ENCODE measurements at regions not wholly inside any gene's neighbourhood (a gene's known extent, or its start where the extent isn't known, plus 50 kb on each side); places are given as distances from the start of the nearest gene placed in this dataset.
A peak's percentile ranks its signal among the peaks of the same experiment; 100 is the strongest.
"Not testable (repeated sequence)": the region's sequence is repeated elsewhere in the genome, so short reads cannot be mapped to it uniquely, and the experiment has no call there.

GRCh38 chr5:8721536-8721935, 824.3 kb downstream of the SEMA5A start:
- no peak for DNase-seq

GRCh38 chr5:8726383-8727036, 819.4 kb downstream of the SEMA5A start:
- no peak for DNase-seq

GRCh38 chr5:8727396-8727795, 818.5 kb downstream of the SEMA5A start:
- peak; percentile 28 for DNase-seq

- no peak for DNase-seq
These were observed 816.4 kb downstream of the SEMA5A start for GRCh38 chr5:8729437-8729836.

GRCh38 chr5:8730194-8730593, 815.7 kb downstream of the SEMA5A start:
- DNase-seq, result no peak

GRCh38 chr5:8731110-8731509, 814.8 kb downstream of the SEMA5A start:
- not testable (repeated sequence) for DNase-seq

- no peak for DNase-seq
These were observed 805.3 kb downstream of the SEMA5A start for GRCh38 chr5:8740595-8740994.

GRCh38 chr5:8749556-8749955, 796.3 kb downstream of the SEMA5A start:
- DNase-seq, result no peak

GRCh38 chr5:8750100-8750499, 795.8 kb downstream of the SEMA5A start:
- DNase-seq, result no peak

- peak; percentile 10 for DNase-seq
These were observed 793.9 kb downstream of the SEMA5A start for GRCh38 chr5:8751971-8752370.

- peak; percentile 76 for DNase-seq
These were observed 793.3 kb downstream of the SEMA5A start for GRCh38 chr5:8752595-8752994.

GRCh38 chr5:8756498-8757084, 789.3 kb downstream of the SEMA5A start:
- DNase-seq, result no peak

- no peak for DNase-seq
These were observed 780.0 kb downstream of the SEMA5A start for GRCh38 chr5:8765886-8766285.

- no peak for DNase-seq
These were observed 779.4 kb downstream of the SEMA5A start for GRCh38 chr5:8766448-8766847.

- no peak for DNase-seq
These were observed 778.8 kb downstream of the SEMA5A start for GRCh38 chr5:8767111-8767510.

- DNase-seq, result no peak
These were observed 778.1 kb downstream of the SEMA5A start for GRCh38 chr5:8767746-8768145.

GRCh38 chr5:8769631-8770030, 776.2 kb downstream of the SEMA5A start:
- no peak for DNase-seq

GRCh38 chr5:8770431-8770830, 775.4 kb downstream of the SEMA5A start:
- DNase-seq, result no peak

- DNase-seq, result no peak
These were observed 772.7 kb downstream of the SEMA5A start for GRCh38 chr5:8773046-8773615.

- DNase-seq, result no peak
These were observed 761.2 kb downstream of the SEMA5A start for GRCh38 chr5:8784692-8785091.

GRCh38 chr5:8788246-8788645, 757.6 kb downstream of the SEMA5A start:
- no peak for DNase-seq

- no peak for DNase-seq
These were observed 740.2 kb downstream of the SEMA5A start for GRCh38 chr5:8805653-8806052.

- DNase-seq, result no peak
These were observed 738.2 kb downstream of the SEMA5A start for GRCh38 chr5:8807636-8808035.

- DNase-seq, result no peak
These were observed 734.3 kb downstream of the SEMA5A start for GRCh38 chr5:8811581-8811980.
